Upper lobe of right lung (tissue), 1 donor: ENCODE measurements at regions not wholly inside any gene's neighbourhood (a gene's known extent, or its start where the extent isn't known, plus 50 kb on each side); places are given as distances from the start of the nearest gene placed in this dataset.

Experiments
- ATAC-seq: fragments of 200-7000 bp; cut with Tn5 transposase; one replicate; pipeline ENCODE4 v1.9.1; 2020; ENCODE audit warnings: mild to moderate bottlenecking, moderate library complexity
- DNase-seq: peaks from one replicate; pipeline ENCODE4 v3.0.0-alpha.2; 2020
- H3K27ac ChIP-seq: fragments of 200-600 bp; one replicate; pipeline ENCODE4 v1.8.0; 2022
- H3K27me3 ChIP-seq: fragments of 200-600 bp; one replicate; pipeline ENCODE4 v1.8.0; 2022; ENCODE audit warnings: mild to moderate bottlenecking
- H3K36me3 ChIP-seq: fragments of 200-600 bp; one replicate; pipeline ENCODE4 v1.8.0; 2022
- H3K4me1 ChIP-seq: fragments of 200-600 bp; one replicate; pipeline ENCODE4 v1.8.0; 2022
- H3K4me3 ChIP-seq: fragments of 200-600 bp; one replicate; pipeline ENCODE4 v1.8.0; 2022; ENCODE audit warnings: mild to moderate bottlenecking
- H3K9me3 ChIP-seq: fragments of 200-600 bp; one replicate; pipeline ENCODE4 v1.8.0; 2022
- intact Hi-C: fragments of 100-400 bp; cut with DNase I; formaldehyde crosslinking; loops from one replicate; pipeline ENCODE4 v1.11.0; 2022
- TF ChIP-seq, protein P1 (sequence below): fragments of 200-600 bp; IDR thresholded peaks from one replicate; pipeline ENCODE4 v1.8.0; 2022; ENCODE audit warnings: antibody characterized with exemption
- donor health status: DM: no; HTN: yes; CAD: no; lungs with severe emphysema.

DNA sequence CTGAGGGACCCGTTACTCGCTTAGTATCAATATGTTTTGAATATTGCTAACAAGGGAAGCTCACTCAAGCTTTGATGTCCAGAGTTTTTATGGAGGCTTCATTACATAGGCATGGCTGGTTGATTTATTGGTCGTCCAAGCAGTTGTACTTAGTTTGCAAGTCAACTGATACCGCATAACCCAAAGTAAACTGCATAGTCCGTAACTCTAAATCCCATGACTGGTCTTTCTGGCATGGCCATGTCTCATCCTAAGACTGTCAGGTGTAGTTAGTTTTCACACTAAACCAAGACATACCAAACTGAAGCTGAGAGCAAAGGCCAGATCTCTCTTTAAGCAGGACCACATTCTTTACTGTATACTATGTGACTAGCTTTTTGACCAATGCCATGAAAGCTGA lies 397.9 kb downstream of the TFEC start:
- TF ChIP-seq, protein P1, sequence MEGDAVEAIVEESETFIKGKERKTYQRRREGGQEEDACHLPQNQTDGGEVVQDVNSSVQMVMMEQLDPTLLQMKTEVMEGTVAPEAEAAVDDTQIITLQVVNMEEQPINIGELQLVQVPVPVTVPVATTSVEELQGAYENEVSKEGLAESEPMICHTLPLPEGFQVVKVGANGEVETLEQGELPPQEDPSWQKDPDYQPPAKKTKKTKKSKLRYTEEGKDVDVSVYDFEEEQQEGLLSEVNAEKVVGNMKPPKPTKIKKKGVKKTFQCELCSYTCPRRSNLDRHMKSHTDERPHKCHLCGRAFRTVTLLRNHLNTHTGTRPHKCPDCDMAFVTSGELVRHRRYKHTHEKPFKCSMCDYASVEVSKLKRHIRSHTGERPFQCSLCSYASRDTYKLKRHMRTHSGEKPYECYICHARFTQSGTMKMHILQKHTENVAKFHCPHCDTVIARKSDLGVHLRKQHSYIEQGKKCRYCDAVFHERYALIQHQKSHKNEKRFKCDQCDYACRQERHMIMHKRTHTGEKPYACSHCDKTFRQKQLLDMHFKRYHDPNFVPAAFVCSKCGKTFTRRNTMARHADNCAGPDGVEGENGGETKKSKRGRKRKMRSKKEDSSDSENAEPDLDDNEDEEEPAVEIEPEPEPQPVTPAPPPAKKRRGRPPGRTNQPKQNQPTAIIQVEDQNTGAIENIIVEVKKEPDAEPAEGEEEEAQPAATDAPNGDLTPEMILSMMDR = no peak
- Histone ChIP-seq H3K36me3 (no peaks in the 10 kb centered on the region), H3K27me3 (no peaks in the 10 kb centered on the region), H3K4me3 (no peak overlapping the region), H3K9me3 (no peaks in the 10 kb centered on the region), H3K4me1 (peaks cover 7% of the 10 kb centered on the region), H3K27ac (no peak overlapping the region)
- DNase-seq (no peak), ATAC-seq (no peak)
- intact Hi-C loops = no loop called here

DNA sequence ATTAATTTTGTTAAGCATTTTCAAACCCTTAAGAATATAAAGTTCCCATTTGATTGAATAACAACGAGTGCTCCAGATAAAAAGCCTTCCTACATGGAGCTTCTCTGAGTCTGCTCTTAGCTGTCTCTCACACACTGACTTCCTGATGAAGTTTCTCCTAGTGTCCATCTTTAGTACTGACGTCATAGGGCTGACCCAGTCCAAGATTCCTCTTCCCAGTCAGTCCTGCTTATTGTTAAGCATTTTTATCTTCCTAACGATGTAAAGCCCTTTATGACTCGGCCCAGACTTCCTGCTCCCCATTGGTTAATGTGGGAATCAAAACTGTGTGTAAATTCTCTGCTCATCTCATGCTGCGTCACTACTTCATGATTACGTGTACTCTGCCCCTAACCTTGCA lies 398.8 kb downstream of the TFEC start:
- intact Hi-C loops = no loop called here
- TF ChIP-seq, protein P1 = no peak
- ATAC-seq = no peak

DNA sequence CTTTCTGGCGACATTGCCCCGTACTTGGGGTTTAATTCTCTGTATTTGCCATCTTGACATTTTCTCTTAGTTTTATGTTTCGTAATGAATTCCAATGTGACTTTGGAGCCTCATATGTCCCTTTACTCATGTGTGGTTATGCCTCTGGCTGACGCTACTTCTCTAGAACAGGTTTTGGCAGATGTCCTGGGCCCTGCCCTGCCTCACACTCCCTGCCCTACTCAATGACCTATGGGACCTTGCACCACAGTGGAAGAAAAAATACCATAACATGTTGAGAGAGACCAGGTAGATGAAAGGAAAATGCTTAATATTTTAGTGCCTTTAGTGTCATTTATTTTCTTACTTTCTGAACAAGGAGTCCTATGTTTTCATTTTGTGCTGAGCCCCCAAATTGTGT lies 400.5 kb downstream of the TFEC start:
- TF ChIP-seq, protein P1 = no peak
- intact Hi-C loops = no loop called here
- H3K4me1 ChIP-seq = no peaks in the 10 kb centered on the region
- H3K27me3 ChIP-seq = no peaks in the 10 kb centered on the region
- ATAC-seq = no peak
- H3K36me3 ChIP-seq = no peaks in the 10 kb centered on the region
- no peak overlapping the region for H3K27ac ChIP-seq
- no peak overlapping the region for H3K4me3 ChIP-seq
- H3K9me3 ChIP-seq = no peaks in the 10 kb centered on the region
- no peak for DNase-seq

More for the DNA sequence above, 398.8 kb downstream of the TFEC start:
- H3K9me3 ChIP-seq = no peaks in the 10 kb centered on the region
- H3K36me3 ChIP-seq = no peaks in the 10 kb centered on the region
- no peak overlapping the region for H3K4me3 ChIP-seq
- no peak for DNase-seq
- peaks cover 7% of the 10 kb centered on the region for H3K4me1 ChIP-seq
- H3K27me3 ChIP-seq = no peaks in the 10 kb centered on the region
- no peak overlapping the region for H3K27ac ChIP-seq

DNA sequence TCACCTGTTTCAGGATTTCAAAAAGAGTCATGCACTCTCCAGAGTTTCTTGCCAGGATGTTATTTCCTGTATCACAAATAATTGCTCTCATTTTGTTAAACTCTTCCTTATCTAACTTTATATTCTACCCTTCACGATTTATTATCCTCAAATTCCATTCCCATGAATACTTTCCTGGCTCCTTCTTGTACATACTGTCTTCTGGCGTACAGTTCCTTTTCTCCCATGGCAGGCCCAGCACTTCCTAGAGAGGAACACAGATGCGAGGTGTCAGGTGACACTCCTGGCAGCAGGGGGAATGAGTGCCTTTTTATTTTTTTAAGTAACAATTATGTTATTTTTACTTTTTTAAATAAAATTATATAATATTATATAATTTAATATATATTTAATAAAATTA lies 411.9 kb downstream of the TFEC start:
- H3K4me3 ChIP-seq = no peak overlapping the region
- H3K36me3 ChIP-seq = no peaks in the 10 kb centered on the region
- H3K27ac ChIP-seq = no peak overlapping the region
- H3K27me3 ChIP-seq = no peaks in the 10 kb centered on the region
- DNase-seq (no peak), ATAC-seq (no peak)
- TF ChIP-seq, protein P1 = no peak
- intact Hi-C loops = no loop called here
- H3K4me1 ChIP-seq = no peaks in the 10 kb centered on the region
- no peaks in the 10 kb centered on the region for H3K9me3 ChIP-seq

DNA sequence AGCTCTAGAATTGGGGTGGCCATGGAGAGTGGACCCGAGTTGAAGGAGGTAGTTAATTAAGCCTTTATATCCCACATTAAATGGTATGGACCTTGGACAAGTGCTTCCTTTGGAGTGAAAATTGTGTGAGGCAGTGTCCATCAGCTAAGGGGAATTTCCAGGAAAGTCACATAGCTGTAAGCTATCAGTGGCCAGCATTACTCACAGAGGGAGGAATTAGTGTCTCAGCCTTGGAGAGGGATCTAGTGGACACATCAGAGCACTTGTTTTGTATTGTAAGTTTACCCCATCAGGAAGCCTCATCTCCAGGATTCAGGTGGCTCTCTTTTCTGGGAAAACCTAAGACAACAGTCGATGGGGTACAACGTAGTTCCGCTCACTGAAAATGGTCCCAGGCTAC lies 416.7 kb downstream of the TFEC start:
- Histone ChIP-seq H3K4me1 (no peaks in the 10 kb centered on the region), H3K4me3 (no peak overlapping the region), H3K9me3 (no peaks in the 10 kb centered on the region), H3K27me3 (no peaks in the 10 kb centered on the region), H3K36me3 (no peaks in the 10 kb centered on the region), H3K27ac (no peak overlapping the region)
- DNase-seq (no peak), ATAC-seq (no peak)
- TF ChIP-seq, protein P1 = no peak
- intact Hi-C loops = no loop called here

DNA sequence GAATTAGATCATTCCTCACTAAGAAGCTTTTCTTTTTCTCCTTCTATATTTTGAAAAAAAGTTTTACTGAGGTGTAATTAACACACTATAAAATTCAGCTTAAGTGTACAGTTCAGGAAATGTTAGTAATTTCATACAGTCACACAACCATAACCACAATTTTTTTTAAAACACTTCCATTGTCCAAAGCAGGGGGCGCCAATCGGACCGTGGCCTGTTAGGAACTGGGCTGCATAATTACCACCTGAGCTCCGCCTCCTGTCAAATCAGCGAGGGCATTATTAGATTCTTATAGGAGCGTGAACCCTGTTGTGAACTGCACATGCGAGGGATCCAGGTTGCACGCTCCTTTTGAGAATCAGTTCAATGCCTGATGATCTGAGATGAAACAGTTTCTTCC lies 427.1 kb downstream of the TFEC start:
- ATAC-seq = no peak

More for the DNA sequence above, 427.1 kb downstream of the TFEC start:
- Histone ChIP-seq H3K36me3 (no peaks in the 10 kb centered on the region), H3K9me3 (no peaks in the 10 kb centered on the region), H3K4me3 (no peak overlapping the region), H3K27ac (no peak overlapping the region), H3K4me1 (no peaks in the 10 kb centered on the region), H3K27me3 (no peaks in the 10 kb centered on the region)
- intact Hi-C loops = no loop called here
- TF ChIP-seq, protein P1 = no peak
- no peak for DNase-seq
